Esophagus muscularis mucosa (tissue), 3 donors: ENCODE measurements at regions not wholly inside any gene's neighbourhood (a gene's known extent, or its start where the extent isn't known, plus 50 kb on each side); places are given as distances from the start of the nearest gene placed in this dataset.

Experiments used
- CTCF ChIP-seq, 3 experiments: fragments of 200-600 bp in 2 of 3; fragments of 450-650 bp in 1 of 3; sonication (generic) in 2 of 3; IDR thresholded peaks; one replicate each; pipeline ENCODE4 v1.5.1; 2017 to 2019; ENCODE audit warnings: antibody characterized with exemption in 3 of 3, mild to moderate bottlenecking in 2 of 3, moderate library complexity in 1 of 3
- POLR2A ChIP-seq: fragments of 450-650 bp; IDR thresholded peaks from one replicate; pipeline ENCODE4 v1.6.1; 2017; ENCODE audit warnings: antibody characterized with exemption, moderate library complexity, mild to moderate bottlenecking, low read depth
- POLR2AphosphoS5 ChIP-seq, 2 donors: sonication (generic); formaldehyde crosslinking; IDR thresholded peaks; one replicate each; pipeline ENCODE4 v1.6.1; 2017; ENCODE audit warnings: antibody characterized with exemption in 2 of 2

GRCh38 chr13:99687723-99688397, 186.6 kb downstream of the TM9SF2 start:
- TF ChIP-seq CTCF (IDR thresholded peaks at IDR 0.05) (no peak), POLR2A (no peak), POLR2AphosphoS5 (IDR thresholded peaks at IDR 0.05) (no peak)
